GM19463 (cell line): ENCODE measurements at regions not wholly inside any gene's neighbourhood (a gene's known extent, or its start where the extent isn't known, plus 50 kb on each side); places are given as distances from the start of the nearest gene placed in this dataset.
"Not testable (repeated sequence)": the region's sequence is repeated elsewhere in the genome, so short reads cannot be mapped to it uniquely, and the experiment has no call there.

Experiments
- ATAC-seq: cut with Tn5 transposase; IDR thresholded peaks from one replicate; pipeline ENCODE4 v1.9.1; 2021; ENCODE audit warnings: mild to moderate bottlenecking, moderate library complexity; ENCODE audit not compliant: unreplicated experiment

DNA sequence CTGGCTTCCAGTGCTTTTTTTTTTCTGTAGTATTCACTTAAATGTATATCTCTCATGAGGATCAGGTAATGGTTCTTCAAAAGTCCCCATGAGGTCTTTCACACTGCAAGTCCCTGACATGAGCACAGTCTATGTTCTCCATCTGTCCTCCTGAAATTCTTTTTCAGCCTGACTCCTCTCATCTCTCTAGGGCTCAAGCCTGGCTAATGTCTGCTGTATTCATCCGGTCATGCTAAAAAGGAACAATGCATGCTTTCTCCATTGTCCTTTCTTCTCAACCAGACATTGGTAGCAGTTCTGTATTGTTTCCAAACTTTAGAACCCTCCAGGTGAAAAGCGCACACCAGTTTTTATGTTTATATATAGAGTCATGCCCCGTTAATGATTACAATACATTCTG, 368.3 kb upstream of the OLFM3 start:
- no peak for ATAC-seq

DNA sequence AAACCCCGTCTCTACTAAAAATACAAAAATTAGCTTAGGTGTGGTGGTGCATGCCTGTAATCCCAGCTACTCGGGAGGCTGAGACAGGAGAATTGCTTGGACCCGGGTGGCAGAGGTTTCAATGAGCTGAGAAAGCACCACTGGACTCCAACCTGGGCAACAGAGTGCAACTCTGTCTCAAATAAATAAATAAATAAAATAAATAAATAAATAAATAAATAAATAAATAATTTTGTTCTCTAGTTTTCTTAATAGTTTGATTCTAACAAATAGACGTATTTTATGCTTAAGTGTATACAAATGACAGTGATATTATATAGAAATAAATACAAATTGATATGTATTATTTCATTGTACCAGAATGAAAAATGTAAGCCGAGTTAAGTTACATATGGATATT, 339.9 kb upstream of the OLFM3 start:
- ATAC-seq, result no peak

DNA sequence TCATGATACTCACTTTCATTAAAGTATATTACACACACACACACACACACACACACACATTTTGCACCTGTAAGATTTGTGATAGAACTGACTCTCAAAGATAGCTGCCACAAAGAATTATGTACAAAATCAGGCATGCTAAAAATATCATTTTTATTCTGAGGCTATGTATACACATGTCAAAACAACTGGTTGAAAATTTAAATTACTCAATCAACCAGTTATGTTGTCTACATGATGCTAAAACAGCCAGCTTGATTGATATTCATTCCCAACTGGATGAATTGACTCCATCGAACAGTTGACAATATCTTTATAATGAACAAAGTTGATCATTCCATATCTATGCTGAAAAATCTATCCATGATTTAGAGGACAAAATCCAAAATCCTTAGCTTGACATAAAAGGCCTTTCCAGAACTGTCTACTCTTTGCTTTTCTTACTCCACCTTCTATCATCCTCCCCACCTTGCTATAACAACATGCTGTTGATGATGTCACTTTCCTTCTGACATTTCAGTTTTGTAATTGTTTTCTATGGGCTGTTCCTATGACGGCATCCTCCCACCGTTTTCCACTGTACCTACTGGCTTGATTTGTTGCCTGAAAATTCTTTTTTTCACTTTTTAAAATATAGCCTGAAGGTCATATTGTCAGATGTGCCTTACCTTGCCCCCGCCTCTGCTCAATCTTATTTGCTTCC, 321.5 kb upstream of the OLFM3 start:
- ATAC-seq, result no peak

DNA sequence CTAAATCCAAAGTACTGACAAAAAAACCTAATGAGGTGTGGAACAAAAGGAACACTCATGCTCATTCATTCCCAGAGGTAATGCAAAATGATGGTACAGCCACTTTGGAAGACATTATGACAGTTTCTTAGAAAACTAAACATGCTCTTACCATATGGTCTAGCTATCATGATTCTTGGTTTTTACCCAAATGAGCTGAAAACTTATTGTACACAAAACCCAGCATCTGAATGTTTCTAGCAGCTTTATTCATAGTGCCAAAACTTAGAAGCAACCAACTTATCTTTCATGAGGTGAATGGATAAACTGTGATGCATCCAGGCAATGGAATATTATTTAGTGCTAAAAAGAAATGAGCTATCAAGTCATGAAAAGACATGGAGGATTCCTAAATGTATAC, 318.4 kb upstream of the OLFM3 start:
- no peak for ATAC-seq

DNA sequence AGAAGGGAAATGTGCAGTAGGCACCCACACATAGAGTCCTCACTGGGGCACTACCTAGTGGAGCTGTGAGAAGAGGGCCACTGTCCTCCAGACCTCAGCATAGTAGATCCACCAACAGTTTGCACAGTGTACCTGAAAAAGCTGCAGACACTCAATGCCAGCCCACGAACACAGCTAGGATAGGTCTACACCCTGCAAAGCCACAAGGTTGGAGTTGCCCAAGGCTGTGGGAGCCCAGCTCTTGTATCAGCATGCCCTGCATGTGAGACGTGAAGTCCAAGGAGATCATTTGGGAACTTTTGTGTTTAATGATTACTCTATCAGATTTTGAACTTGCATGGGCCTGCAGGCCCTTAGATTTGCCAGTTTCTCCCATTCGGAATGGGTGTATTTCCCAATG, 299.4 kb upstream of the OLFM3 start:
- no peak for ATAC-seq

DNA sequence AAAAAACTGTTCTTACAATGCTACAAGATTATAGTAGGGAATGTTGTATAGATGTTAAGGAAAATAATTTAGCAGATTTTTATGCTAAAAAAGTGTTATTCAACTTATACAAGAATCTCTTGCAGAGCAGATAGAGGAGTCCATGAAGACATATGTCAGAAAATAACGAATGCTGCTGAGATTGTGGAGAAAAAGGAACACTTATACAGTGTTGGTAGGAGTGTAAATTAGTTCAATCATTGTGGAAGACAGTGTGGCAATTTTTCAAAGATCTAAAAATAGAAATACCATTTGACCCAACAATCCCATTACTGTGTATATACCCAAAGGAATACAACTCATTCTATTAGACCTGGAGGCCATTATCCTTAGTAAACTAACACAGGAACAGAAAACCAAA, 286.2 kb upstream of the OLFM3 start:
- no peak for ATAC-seq

DNA sequence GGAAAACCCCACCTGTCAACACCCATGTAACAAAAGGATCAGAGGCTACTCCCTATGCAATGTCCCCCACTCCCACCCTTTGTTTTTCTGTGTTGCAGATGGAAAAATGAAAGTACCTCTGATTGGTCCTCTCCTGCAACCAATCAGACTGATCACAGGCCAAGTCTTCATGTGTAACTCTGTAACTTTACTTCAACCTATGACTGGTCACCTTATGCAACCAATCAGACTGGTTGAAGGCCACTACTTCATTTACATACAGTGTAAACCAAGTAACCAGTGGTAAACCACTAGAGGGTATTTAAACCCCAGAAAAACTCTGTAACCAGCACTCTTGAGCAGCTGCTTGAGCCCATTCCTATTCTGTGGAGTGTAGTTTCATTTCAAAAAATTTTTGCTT, 266.3 kb upstream of the OLFM3 start:
- ATAC-seq, result no peak

DNA sequence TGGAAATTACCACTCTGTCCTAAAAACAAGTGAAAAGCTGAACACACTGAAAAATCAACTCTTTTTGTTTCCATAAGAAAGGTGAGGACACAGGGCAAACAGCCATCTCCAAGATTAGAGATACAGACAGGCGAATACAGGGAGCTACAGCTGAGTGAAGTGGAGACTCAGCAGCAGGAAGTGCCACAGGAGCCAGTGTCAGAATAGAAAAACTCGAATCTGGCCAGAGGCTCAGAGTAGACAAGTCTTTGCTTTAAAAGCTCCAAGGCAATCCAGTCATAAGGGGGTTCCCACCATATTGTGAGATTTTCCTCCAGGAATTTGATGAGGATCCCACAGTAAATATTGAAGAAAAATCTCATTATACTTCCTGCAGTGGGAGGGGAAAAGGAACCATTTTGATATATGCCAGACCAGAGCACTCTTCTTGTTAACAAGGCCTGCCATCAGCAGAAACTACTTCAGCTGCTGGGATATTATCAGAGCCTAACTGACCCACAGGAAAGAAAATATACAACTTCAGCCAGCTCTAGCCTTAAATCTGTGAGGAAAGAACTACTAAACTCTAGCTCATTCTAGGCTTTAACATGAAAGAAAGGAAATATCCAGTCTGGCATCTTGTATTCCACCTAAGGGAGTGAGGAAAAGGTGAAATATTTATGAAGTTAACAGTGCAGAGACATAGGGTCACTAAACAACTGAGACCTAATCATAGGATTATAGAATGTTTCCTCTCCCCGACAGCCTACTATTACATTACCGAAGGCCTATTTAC, 256.2 kb upstream of the OLFM3 start:
- no peak for ATAC-seq

DNA sequence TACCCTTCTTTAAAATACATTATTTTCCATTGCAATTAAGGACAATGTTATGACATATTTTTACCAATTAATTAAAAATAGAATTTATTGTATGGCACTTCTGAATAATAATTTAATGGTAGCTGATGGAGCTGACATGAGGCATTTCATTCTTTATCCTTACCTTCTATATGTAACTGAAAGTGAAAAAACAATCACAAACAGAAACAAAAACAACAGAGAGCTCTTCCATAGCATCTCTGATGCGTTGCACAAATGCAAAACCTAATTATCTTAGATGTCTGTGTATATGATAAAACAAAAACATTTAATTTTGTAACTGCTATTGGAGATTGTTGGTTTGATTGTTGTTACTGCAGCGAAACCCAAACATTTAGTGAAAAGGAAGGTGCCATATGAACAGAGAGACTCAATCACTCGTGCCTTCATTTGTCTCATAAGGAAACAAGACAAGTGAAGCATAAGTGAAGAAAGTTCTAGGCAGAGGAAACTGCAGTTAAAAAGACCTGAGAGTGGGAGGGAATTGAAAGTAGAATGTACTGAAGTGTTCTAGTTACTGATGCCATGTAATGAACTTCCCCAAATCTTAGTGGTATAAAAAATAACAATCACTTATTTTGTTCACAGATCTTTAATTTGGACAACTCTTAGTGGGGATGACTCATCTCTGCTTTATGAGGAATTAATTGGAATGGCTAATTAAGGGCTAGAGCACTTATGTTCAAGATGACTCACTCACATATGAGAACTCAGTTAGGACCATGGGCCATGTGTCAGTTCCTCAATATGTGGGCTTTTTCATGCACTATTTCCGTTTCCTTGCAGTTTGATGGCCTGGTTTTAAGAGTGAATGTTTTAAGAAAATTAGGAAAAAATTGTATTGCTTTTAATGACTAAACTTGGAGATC, 245.0 kb upstream of the OLFM3 start:
- ATAC-seq, result peak; percentile 72

DNA sequence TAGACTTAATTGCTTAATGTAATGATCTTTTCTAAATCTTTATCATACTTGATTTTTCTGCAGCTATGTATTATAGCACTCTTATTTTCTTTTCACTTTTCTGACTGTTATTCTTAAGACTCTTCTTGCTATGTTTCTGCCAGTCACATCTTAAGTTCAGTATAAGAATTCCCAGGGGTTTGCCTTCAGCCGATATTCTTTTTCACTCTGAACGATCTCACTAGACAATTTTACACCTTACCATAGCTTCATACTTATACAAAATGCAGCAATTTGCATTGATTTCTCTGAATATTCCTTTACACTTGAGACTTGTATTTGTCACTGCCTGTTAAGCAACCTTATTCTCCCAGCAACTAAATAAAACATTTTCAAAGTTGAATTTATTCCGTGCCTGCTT, 242.5 kb upstream of the OLFM3 start:
- ATAC-seq, result no peak

DNA sequence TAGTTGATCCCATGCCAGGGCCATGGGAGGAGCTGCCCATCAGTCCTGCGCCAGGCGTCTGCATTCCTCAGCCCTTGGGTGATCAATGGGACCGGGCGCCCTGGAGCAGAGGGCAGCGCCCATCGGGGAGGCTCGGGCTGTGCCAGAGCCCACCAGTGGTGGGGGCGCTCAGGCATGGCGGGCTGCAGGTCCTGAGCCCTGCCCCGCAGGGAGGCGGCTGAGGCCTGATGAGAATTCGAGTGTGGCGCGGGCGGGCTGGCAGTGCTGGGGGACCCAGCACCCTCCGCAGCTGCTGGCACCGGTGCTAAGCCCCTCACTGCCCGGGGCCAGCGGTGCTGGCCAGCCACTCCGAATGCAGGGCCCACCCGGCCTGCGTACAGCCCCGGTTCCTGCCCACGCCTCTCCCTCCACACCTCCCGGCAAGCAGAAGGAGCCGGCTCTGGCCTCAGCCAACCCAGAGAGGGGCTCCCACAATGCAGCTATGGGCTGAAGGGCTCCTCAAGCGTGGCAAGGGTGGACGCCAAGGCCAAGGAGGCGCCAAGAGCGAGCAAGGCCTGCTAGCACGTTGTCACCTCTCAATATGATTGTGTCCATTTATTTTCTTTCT, 238.1 kb upstream of the OLFM3 start:
- ATAC-seq, result no peak

DNA sequence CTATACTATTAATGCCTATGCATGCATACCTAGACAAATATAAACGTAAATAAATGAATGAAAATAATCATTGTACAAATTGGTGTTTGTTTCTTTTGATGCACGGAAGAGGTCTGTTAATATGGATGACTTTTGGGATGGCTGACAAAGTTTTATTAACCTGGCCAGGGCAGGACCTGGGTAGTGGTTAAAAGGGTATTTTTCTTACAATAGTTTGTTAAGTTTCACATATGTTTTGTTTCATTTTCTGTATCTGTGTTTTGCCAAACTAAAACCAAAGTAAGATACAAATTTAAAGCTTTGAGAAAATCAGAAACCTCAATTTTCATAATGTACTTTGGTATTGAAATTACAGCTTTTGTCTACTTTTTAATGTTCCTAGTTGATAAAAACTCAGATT, 222.7 kb upstream of the OLFM3 start:
- ATAC-seq, result peak; percentile 61

DNA sequence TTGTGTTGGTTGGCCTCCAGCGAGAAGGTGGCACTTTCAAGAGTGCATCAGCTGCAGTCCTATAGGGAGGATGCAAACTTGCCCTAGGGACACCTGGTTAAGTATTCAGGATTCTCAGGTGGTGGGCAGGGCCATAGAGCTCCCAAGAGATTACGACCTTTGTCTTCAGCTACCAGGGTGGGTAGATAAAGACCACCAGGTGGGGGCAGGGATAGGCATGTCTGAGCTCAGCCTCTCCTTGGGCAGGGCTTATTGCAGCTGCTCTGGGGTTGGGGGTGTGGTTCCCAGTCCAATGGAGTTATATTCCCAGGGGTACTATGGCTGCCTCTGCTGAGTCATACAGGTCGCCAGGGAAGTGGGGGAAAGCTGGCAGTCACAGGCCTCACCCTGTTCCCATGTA, 214.2 kb upstream of the OLFM3 start:
- not testable (repeated sequence) for ATAC-seq

DNA sequence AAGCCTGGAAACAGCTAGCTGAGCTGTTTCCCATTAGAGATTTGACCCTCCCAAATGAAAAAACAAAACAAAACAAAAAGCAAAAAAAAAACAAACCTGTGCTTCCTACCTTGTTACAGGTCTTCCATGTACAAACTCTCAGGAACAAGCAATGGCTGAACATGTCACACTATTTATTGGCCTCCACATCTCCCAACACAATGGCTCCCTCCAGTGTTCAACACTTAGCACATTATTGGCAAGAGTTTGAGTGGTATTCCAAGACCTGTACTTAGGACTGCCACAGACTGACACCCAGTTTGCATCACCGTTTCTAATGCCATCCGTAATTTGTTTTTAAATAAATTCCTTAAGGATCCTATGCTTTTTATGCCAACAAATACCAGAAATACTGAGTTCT, 195.0 kb upstream of the OLFM3 start:
- ATAC-seq, result peak; percentile 70

DNA sequence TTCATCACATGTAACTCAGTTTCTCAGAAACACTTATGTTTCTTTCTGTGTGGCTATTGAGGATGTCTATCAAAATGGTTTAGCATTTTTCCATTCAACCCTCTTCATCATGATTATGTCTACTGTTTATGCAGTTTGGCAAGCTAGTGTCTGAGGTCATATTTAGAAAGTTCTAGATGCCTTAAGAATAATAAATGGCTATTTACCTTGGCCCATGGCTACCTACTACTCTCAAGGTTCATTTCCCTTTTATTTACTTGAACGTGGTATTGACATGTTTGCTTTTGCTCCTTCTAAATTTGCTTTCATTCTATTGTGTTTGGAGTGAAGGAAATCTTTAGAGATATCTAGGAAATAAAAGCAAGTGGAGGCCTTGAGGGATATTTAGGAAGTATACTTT, 193.7 kb upstream of the OLFM3 start:
- no peak for ATAC-seq

DNA sequence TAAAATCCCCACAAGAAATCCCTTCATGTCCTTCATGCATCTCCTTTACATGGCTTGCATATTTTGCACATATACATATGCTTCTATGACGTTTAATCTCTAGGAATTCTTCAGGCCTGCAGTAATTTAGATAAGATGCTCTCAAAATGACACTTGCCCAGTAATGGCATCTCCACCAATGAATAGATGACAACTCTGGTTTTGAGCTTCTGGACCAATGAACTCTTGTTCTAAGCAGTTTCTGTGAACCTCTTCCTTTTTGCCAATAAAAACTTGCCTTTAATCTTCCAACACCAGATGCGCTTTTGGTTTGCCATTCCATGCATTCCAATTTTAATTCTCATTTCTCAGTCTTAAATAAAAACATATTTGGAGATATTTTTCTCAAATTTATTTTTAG, 189.8 kb upstream of the OLFM3 start:
- no peak for ATAC-seq

DNA sequence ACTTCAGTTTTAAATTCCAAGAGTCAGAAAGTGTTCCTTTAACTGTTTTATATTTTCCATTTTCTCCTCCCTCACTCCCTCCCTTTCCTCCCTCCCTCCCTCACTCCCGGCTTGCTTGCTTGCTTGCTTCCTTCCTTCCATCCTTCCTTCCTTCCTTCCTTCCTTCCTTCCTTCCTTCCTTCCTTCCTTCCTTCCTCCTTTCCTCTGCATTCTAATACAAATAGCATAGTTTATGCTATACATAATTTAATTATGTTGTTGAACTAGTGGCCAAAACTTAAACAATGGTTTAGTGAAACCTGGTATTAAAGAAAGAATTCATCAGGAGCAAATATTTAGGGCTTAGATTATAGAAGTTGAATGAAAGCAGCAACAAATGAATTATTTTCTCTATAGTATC, 188.5 kb upstream of the OLFM3 start:
- ATAC-seq, result no peak

DNA sequence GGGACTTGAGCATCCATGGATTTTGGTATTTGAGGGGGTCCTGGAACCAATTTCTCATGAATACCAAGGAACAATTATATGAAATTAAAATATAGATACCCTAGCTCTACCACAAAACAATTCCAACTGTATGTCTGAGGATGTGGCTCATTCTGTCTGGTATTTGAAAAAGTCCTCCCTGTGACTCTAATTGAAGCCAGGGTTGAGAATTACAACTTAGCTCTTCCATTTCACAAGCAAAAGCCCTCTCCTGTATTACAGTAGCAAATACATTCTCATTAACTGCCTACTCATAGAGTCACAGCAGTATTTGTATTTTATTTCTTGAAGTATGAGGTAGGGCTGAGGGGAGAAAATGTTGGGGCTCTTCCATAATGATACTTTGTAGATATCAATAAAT, 187.8 kb upstream of the OLFM3 start:
- no peak for ATAC-seq

DNA sequence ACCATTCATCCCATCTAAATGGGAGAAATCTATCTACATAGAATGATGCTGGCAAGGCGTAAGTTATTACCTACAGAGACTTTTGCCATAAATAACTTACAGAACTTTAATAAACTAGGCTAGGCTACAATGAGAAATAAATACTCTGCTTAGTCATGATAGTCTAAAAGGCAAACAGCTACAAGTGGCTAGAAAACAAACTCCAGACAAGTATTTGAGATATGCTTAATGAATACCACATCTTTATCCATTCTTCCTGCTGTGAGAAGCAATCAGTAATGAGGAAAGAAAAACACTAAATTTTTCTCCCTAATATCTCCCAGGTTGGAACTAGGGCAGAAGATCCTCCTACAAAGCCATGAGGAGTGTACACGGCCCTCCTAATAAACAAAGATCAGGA, 187.0 kb upstream of the OLFM3 start:
- no peak for ATAC-seq

DNA sequence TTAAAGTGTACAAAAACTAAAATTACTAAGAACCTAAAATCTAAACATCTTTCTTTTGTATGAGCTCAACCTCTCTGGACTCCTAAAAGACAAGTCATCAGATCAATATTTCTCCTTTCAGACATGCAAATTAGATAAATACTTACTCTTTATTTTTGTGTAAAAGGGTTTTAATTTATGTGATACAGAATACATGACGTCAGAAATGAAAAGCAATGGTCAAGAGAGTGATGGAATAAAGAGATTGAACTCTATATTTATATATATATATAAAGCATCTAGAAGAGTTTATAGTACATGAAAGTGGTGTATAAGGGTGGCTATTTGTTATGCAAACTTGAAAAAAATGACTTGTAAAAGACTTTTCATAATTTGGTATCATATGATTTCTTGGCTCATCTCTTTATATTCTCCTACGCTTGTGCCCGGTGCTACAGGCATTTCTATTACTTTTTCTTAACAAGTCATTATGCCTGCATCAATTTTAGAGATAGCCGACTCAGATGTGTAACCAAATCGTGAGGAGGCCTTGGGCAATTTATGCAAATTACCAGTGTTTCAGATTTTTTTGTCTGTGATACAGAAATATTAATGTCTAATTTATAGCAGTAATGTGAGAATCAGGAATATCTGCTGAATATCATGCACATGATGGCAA, 186.0 kb upstream of the OLFM3 start:
- ATAC-seq, result no peak

DNA sequence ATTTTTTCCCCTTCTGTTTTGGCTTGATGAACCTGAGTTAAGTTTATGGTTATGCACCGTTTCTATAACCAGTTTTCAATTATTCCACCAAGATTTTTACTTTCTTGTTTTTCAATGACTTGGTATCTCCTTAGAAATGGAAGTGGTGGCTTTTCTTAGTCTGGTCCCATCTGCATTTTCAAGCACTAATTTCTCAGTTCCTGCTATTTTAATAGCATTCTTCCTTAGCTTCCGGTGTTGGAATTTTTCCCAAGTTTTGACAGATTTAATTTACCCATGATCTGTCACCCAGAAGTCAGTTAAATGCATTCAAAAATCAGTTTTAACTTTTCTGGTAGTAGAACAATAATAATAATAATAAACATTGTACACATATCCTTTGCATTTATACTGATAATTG, 184.6 kb upstream of the OLFM3 start:
- ATAC-seq, result no peak
